ENCODE measurements at regions not wholly inside any gene's neighbourhood (a gene's known extent, or its start where the extent isn't known, plus 50 kb on each side); places are given as distances from the start of the nearest gene placed in this dataset.
A peak's percentile ranks its signal among the peaks of the same experiment; 100 is the strongest.

- no peak for DNase-seq (ENCODE audit: low read depth)
These were observed 219.5 kb downstream of the PCDH7 start for GRCh38 chr4:30939684-30940083.

GRCh38 chr4:30941641-30942040 lies 221.5 kb downstream of the PCDH7 start:
- DNase-seq (ENCODE audit: low read depth), result no peak

GRCh38 chr4:30943356-30943755 lies 223.2 kb downstream of the PCDH7 start:
- no peak for DNase-seq (ENCODE audit: low read depth)

GRCh38 chr4:30945586-30945985 lies 225.4 kb downstream of the PCDH7 start:
- no peak for DNase-seq (ENCODE audit: low read depth)

GRCh38 chr4:30946288-30946687 lies 226.1 kb downstream of the PCDH7 start:
- no peak for DNase-seq (ENCODE audit: low read depth)

- DNase-seq (ENCODE audit: low read depth), result peak; percentile 7
These were observed 228.5 kb downstream of the PCDH7 start for GRCh38 chr4:30948653-30949052.

GRCh38 chr4:30950737-30951136 lies 230.6 kb downstream of the PCDH7 start:
- DNase-seq (ENCODE audit: low read depth), result no peak

GRCh38 chr4:30952526-30953219 lies 232.5 kb downstream of the PCDH7 start:
- DNase-seq (ENCODE audit: low read depth), result no peak

- DNase-seq (ENCODE audit: low read depth), result no peak
These were observed 233.6 kb downstream of the PCDH7 start for GRCh38 chr4:30953799-30954198.

GRCh38 chr4:30956916-30957315 lies 236.7 kb downstream of the PCDH7 start:
- no peak for DNase-seq (ENCODE audit: low read depth)

- DNase-seq (ENCODE audit: low read depth), result no peak
These were observed 237.5 kb downstream of the PCDH7 start for GRCh38 chr4:30957706-30958105.

GRCh38 chr4:30959781-30960485 lies 239.8 kb downstream of the PCDH7 start:
- DNase-seq (ENCODE audit: low read depth), result no peak

- no peak for DNase-seq (ENCODE audit: low read depth)
These were observed 242.8 kb downstream of the PCDH7 start for GRCh38 chr4:30962939-30963338.

- DNase-seq (ENCODE audit: low read depth), result no peak
These were observed 248.8 kb downstream of the PCDH7 start for GRCh38 chr4:30968926-30969325.

- DNase-seq (ENCODE audit: low read depth), result no peak
These were observed 252.4 kb downstream of the PCDH7 start for GRCh38 chr4:30972542-30972941.

- DNase-seq (ENCODE audit: low read depth), result no peak
These were observed 253.8 kb downstream of the PCDH7 start for GRCh38 chr4:30973993-30974392.

- no peak for DNase-seq (ENCODE audit: low read depth)
These were observed 259.2 kb downstream of the PCDH7 start for GRCh38 chr4:30979402-30979801.

- no peak for DNase-seq (ENCODE audit: low read depth)
These were observed 269.3 kb downstream of the PCDH7 start for GRCh38 chr4:30989508-30989907.

GRCh38 chr4:30996841-30997240 lies 276.7 kb downstream of the PCDH7 start:
- DNase-seq (ENCODE audit: low read depth), result no peak

- no peak for DNase-seq (ENCODE audit: low read depth)
These were observed 284.9 kb downstream of the PCDH7 start for GRCh38 chr4:31005037-31005436.

GRCh38 chr4:31007858-31008257 lies 287.7 kb downstream of the PCDH7 start:
- DNase-seq (ENCODE audit: low read depth), result no peak

- DNase-seq (ENCODE audit: low read depth), result no peak
These were observed 289.8 kb downstream of the PCDH7 start for GRCh38 chr4:31009926-31010325.

- no peak for DNase-seq (ENCODE audit: low read depth)
These were observed 295.0 kb downstream of the PCDH7 start for GRCh38 chr4:31015123-31015522.
